ENCODE measurements at regions not wholly inside any gene's neighbourhood (a gene's known extent, or its start where the extent isn't known, plus 50 kb on each side); places are given as distances from the start of the nearest gene placed in this dataset.

GRCh38 chr13:106678646-106679418 is 110.9 kb upstream of the ARGLU1 start:
- TF ChIP-seq POLR2A (IDR thresholded peaks at IDR 0.05; ENCODE audit: extremely low read depth, insufficient read length) (no peak), CTCF (IDR thresholded peaks at IDR 0.05; ENCODE audit: low read depth, low read length) (no peak), MAX (IDR thresholded peaks at IDR 0.05; ENCODE audit: low read depth, low read length) (no peak), MYC (IDR thresholded peaks at IDR 0.05; ENCODE audit: low read depth, low read length) (no peak)

Data from NB4 (cell line).